Stimulated activated memory B cell treated with anti-CD40 and anti-IgM and Interleukin-4, amounts not matched to agents 10 μg/mL and 1 μg/mL and 100 μg/mL, for 72 hours (primary cell): ENCODE measurements at regions not wholly inside any gene's neighbourhood (a gene's known extent, or its start where the extent isn't known, plus 50 kb on each side); places are given as distances from the start of the nearest gene placed in this dataset.
A peak's percentile ranks its signal among the peaks of the same experiment; 100 is the strongest.
"Not testable (repeated sequence)": the region's sequence is repeated elsewhere in the genome, so short reads cannot be mapped to it uniquely, and the experiment has no call there.

Experiments used
- ATAC-seq: fragments of 150-1000 bp; cut with Tn5 transposase; 2 replicates; pipeline ENCODE4 v1.10.0; 2021
- H3K27ac Mint-ChIP-seq: one replicate; pipeline ENCODE4 v1.8.0; 2022; ENCODE audit warnings: mild to moderate bottlenecking, mixed read lengths
- H3K27me3 Mint-ChIP-seq: one replicate; pipeline ENCODE4 v1.8.0; 2022; ENCODE audit warnings: mixed read lengths
- H3K36me3 Mint-ChIP-seq: one replicate; pipeline ENCODE4 v1.8.0; 2022; ENCODE audit warnings: mixed read lengths
- H3K4me1 Mint-ChIP-seq: one replicate; pipeline ENCODE4 v1.8.0; 2022; ENCODE audit warnings: mixed read lengths
- H3K4me3 Mint-ChIP-seq: one replicate; pipeline ENCODE4 v1.8.0; 2022; ENCODE audit warnings: mild to moderate bottlenecking, moderate library complexity, mixed read lengths
- H3K9me3 Mint-ChIP-seq: one replicate; pipeline ENCODE4 v1.8.0; 2022; ENCODE audit warnings: mixed read lengths

GRCh38 chr3:72278349-72279067 lies 493.6 kb upstream of the PROK2 start:
- peaks cover 19% of the 10 kb centered on the region for H3K9me3 Mint-ChIP-seq
- no peak for ATAC-seq
- peak overlapping the region; percentile 1 for H3K4me3 Mint-ChIP-seq
- peaks cover 17% of the 10 kb centered on the region for H3K27me3 Mint-ChIP-seq
- no peak overlapping the region for H3K27ac Mint-ChIP-seq
- H3K36me3 Mint-ChIP-seq = peaks cover 4% of the 10 kb centered on the region
- peaks cover 18% of the 10 kb centered on the region for H3K4me1 Mint-ChIP-seq

GRCh38 chr3:72277710-72278109 lies 492.8 kb upstream of the PROK2 start:
- no peak for ATAC-seq
- H3K4me3 Mint-ChIP-seq = no peak overlapping the region
- H3K27ac Mint-ChIP-seq = no peak overlapping the region
- H3K36me3 Mint-ChIP-seq = peaks cover 4% of the 10 kb centered on the region
- peaks cover 26% of the 10 kb centered on the region for H3K4me1 Mint-ChIP-seq
- peaks cover 17% of the 10 kb centered on the region for H3K27me3 Mint-ChIP-seq
- peaks cover 13% of the 10 kb centered on the region for H3K9me3 Mint-ChIP-seq

- no peak overlapping the region for H3K4me3 Mint-ChIP-seq
- peaks cover 32% of the 10 kb centered on the region for H3K4me1 Mint-ChIP-seq
- H3K27me3 Mint-ChIP-seq = peaks cover 17% of the 10 kb centered on the region
- peaks cover 1% of the 10 kb centered on the region for H3K36me3 Mint-ChIP-seq
- ATAC-seq = no peak
- no peak overlapping the region for H3K27ac Mint-ChIP-seq
- peaks cover 9% of the 10 kb centered on the region for H3K9me3 Mint-ChIP-seq
Observed at GRCh38 chr3:72276806-72277205, 491.9 kb upstream of the PROK2 start.

GRCh38 chr3:72275331-72275751 lies 490.4 kb upstream of the PROK2 start:
- H3K9me3 Mint-ChIP-seq = peaks cover 5% of the 10 kb centered on the region
- peaks cover 21% of the 10 kb centered on the region for H3K27me3 Mint-ChIP-seq
- peaks cover 44% of the 10 kb centered on the region for H3K4me1 Mint-ChIP-seq
- no peak for ATAC-seq
- no peak overlapping the region for H3K27ac Mint-ChIP-seq
- no peaks in the 10 kb centered on the region for H3K36me3 Mint-ChIP-seq
- no peak overlapping the region for H3K4me3 Mint-ChIP-seq

- H3K9me3 Mint-ChIP-seq = peaks cover 5% of the 10 kb centered on the region
- H3K27ac Mint-ChIP-seq = no peak overlapping the region
- peak; percentile 95 for ATAC-seq
- no peaks in the 10 kb centered on the region for H3K36me3 Mint-ChIP-seq
- H3K4me3 Mint-ChIP-seq = no peak overlapping the region
- peaks cover 50% of the 10 kb centered on the region for H3K4me1 Mint-ChIP-seq
- H3K27me3 Mint-ChIP-seq = peaks cover 24% of the 10 kb centered on the region
Observed at GRCh38 chr3:72274493-72275330, 489.8 kb upstream of the PROK2 start.

GRCh38 chr3:72273615-72274014 lies 488.7 kb upstream of the PROK2 start:
- peaks cover 14% of the 10 kb centered on the region for H3K27me3 Mint-ChIP-seq
- H3K4me3 Mint-ChIP-seq = no peak overlapping the region
- peaks cover 50% of the 10 kb centered on the region for H3K4me1 Mint-ChIP-seq
- no peak for ATAC-seq
- no peaks in the 10 kb centered on the region for H3K36me3 Mint-ChIP-seq
- peaks cover 5% of the 10 kb centered on the region for H3K9me3 Mint-ChIP-seq
- no peak overlapping the region for H3K27ac Mint-ChIP-seq

- H3K27me3 Mint-ChIP-seq = peaks cover 11% of the 10 kb centered on the region
- ATAC-seq = no peak
- H3K4me1 Mint-ChIP-seq = peaks cover 57% of the 10 kb centered on the region
- H3K9me3 Mint-ChIP-seq = peaks cover 2% of the 10 kb centered on the region
- H3K4me3 Mint-ChIP-seq = no peak overlapping the region
- no peaks in the 10 kb centered on the region for H3K36me3 Mint-ChIP-seq
- no peak overlapping the region for H3K27ac Mint-ChIP-seq
Observed at GRCh38 chr3:72272356-72272755, 487.4 kb upstream of the PROK2 start.

- ATAC-seq = no peak
- Mint-ChIP-seq H3K4me3 (no peak overlapping the region), H3K27ac (no peak overlapping the region), H3K4me1 (peaks cover 62% of the 10 kb centered on the region), H3K9me3 (no peaks in the 10 kb centered on the region), H3K27me3 (peaks cover 11% of the 10 kb centered on the region), H3K36me3 (no peaks in the 10 kb centered on the region)
Observed at GRCh38 chr3:72271923-72272322, 487.0 kb upstream of the PROK2 start.

GRCh38 chr3:72271216-72271615 lies 486.3 kb upstream of the PROK2 start:
- H3K4me3 Mint-ChIP-seq = no peak overlapping the region
- ATAC-seq = no peak
- H3K4me1 Mint-ChIP-seq = peaks cover 69% of the 10 kb centered on the region
- H3K27me3 Mint-ChIP-seq = peaks cover 11% of the 10 kb centered on the region
- H3K36me3 Mint-ChIP-seq = no peaks in the 10 kb centered on the region
- no peaks in the 10 kb centered on the region for H3K9me3 Mint-ChIP-seq
- H3K27ac Mint-ChIP-seq = no peak overlapping the region

- no peak overlapping the region for H3K27ac Mint-ChIP-seq
- peaks cover 3% of the 10 kb centered on the region for H3K9me3 Mint-ChIP-seq
- H3K27me3 Mint-ChIP-seq = peaks cover 11% of the 10 kb centered on the region
- no peak for ATAC-seq
- peaks cover 74% of the 10 kb centered on the region for H3K4me1 Mint-ChIP-seq
- H3K4me3 Mint-ChIP-seq = no peak overlapping the region
- no peaks in the 10 kb centered on the region for H3K36me3 Mint-ChIP-seq
Observed at GRCh38 chr3:72270730-72271129, 485.8 kb upstream of the PROK2 start.

- Mint-ChIP-seq H3K36me3 (no peaks in the 10 kb centered on the region), H3K27ac (no peak overlapping the region), H3K4me3 (no peak overlapping the region), H3K9me3 (peaks cover 3% of the 10 kb centered on the region), H3K27me3 (peaks cover 11% of the 10 kb centered on the region), H3K4me1 (peaks cover 78% of the 10 kb centered on the region)
- ATAC-seq = no peak
Observed at GRCh38 chr3:72270072-72270681, 485.2 kb upstream of the PROK2 start.

GRCh38 chr3:72269475-72269874 lies 484.5 kb upstream of the PROK2 start:
- Mint-ChIP-seq H3K27me3 (peaks cover 11% of the 10 kb centered on the region), H3K27ac (no peak overlapping the region), H3K36me3 (no peaks in the 10 kb centered on the region), H3K9me3 (peaks cover 3% of the 10 kb centered on the region), H3K4me3 (no peak overlapping the region), H3K4me1 (peaks cover 71% of the 10 kb centered on the region)
- no peak for ATAC-seq

- H3K9me3 Mint-ChIP-seq, H3K4me3 Mint-ChIP-seq, H3K36me3 Mint-ChIP-seq: not testable (repeated sequence)
- H3K27me3 Mint-ChIP-seq = peaks cover 12% of the 10 kb centered on the region
- peak overlapping the region; percentile 69 for H3K27ac Mint-ChIP-seq
- H3K4me1 Mint-ChIP-seq = peaks cover 48% of the 10 kb centered on the region
- peak; percentile 56 for ATAC-seq
Observed at GRCh38 chr3:72266921-72267524, 482.1 kb upstream of the PROK2 start.

- Mint-ChIP-seq H3K4me3 (no peak overlapping the region), H3K4me1 (peaks cover 43% of the 10 kb centered on the region), H3K27me3 (peaks cover 22% of the 10 kb centered on the region), H3K9me3 (peaks cover 3% of the 10 kb centered on the region), H3K36me3 (no peaks in the 10 kb centered on the region), H3K27ac (peak overlapping the region; percentile 69)
- peak; percentile 57 for ATAC-seq
Observed at GRCh38 chr3:72266016-72266370, 481.0 kb upstream of the PROK2 start.
